ENCODE measurements at regions not wholly inside any gene's neighbourhood (a gene's known extent, or its start where the extent isn't known, plus 50 kb on each side); places are given as distances from the start of the nearest gene placed in this dataset.

- intact Hi-C loops (cut with DNase I, micrococcal nuclease), result no loop called here
- ATAC-seq (ENCODE audit: poor library complexity) (no peak), DNase-seq (no peak)
- CTCF ChIA-PET, result interaction anchor here (1.7 kb wide), 1 partner anchor 12 kb away, joined by 4 read pairs; no protein-coding TSS in a partner anchor
- no peak for TF ChIP-seq CTCF (IDR thresholded peaks at IDR 0.05)
- Histone ChIP-seq H3K27ac (ENCODE audit: low read depth in 1 of 2, low read length in 2 of 2) (no peak overlapping the region), H3K4me1 (ENCODE audit: insufficient read depth, low read length) (peaks cover 4% of the 10 kb centered on the region), H3K4me3 (ENCODE audit: low read length) (no peak overlapping the region), H3K36me3 (ENCODE audit: insufficient read depth, low read length) (no peaks in the 10 kb centered on the region), H3K27me3 (ENCODE audit: control insufficient read depth in 1 of 2, insufficient read depth in 2 of 2, low read length in 2 of 2) (no peaks in the 10 kb centered on the region), H3K9me3 (ENCODE audit: control insufficient read depth in 1 of 2, insufficient read depth in 1 of 2, low read length in 2 of 2) (no peaks in the 10 kb centered on the region)
- no peaks in the 10 kb centered on the region for H3K9me3 Mint-ChIP-seq
- H3K4me3 Mint-ChIP-seq, result no peak overlapping the region
- H3K27me3 Mint-ChIP-seq, result peaks cover 6% of the 10 kb centered on the region
- H3K36me3 Mint-ChIP-seq (ENCODE audit: low read depth), result no peaks in the 10 kb centered on the region
- POLR2A ChIA-PET, result no interaction called here
- peaks cover 9% of the 10 kb centered on the region for H3K4me1 Mint-ChIP-seq (ENCODE audit: low read depth)
- no peak overlapping the region for H3K27ac Mint-ChIP-seq
These were observed 167.9 kb upstream of the CD180 start for GRCh38 chr5:67364381-67364970.

- ChIA-PET CTCF (interaction anchor here (0.5 to 1.7 kb wide), 3 partner anchors 9 to 761 kb away, joined by 3 to 4 read pairs (median 3); no protein-coding TSS in a partner anchor), POLR2A (no interaction called here)
- H3K4me1 Mint-ChIP-seq (ENCODE audit: low read depth), result peaks cover 9% of the 10 kb centered on the region
- no peaks in the 10 kb centered on the region for H3K9me3 Mint-ChIP-seq
- no peak overlapping the region for H3K27ac Mint-ChIP-seq
- H3K27me3 Mint-ChIP-seq, result peaks cover 6% of the 10 kb centered on the region
- H3K4me3 ChIP-seq (ENCODE audit: low read length), result no peak overlapping the region
- H3K36me3 Mint-ChIP-seq (ENCODE audit: low read depth), result no peaks in the 10 kb centered on the region
- no peaks in the 10 kb centered on the region for H3K9me3 ChIP-seq (ENCODE audit: control insufficient read depth in 1 of 2, insufficient read depth in 1 of 2, low read length in 2 of 2)
- ATAC-seq (ENCODE audit: poor library complexity), result no peak
- no peak for TF ChIP-seq CTCF (IDR thresholded peaks at IDR 0.05)
- H3K27me3 ChIP-seq (ENCODE audit: control insufficient read depth in 1 of 2, insufficient read depth in 2 of 2, low read length in 2 of 2), result no peaks in the 10 kb centered on the region
- H3K27ac ChIP-seq (ENCODE audit: low read depth in 1 of 2, low read length in 2 of 2), result no peak overlapping the region
- H3K4me3 Mint-ChIP-seq, result no peak overlapping the region
- no peaks in the 10 kb centered on the region for H3K36me3 ChIP-seq (ENCODE audit: insufficient read depth, low read length)
- H3K4me1 ChIP-seq (ENCODE audit: insufficient read depth, low read length), result peaks cover 4% of the 10 kb centered on the region
- intact Hi-C loops (cut with DNase I, micrococcal nuclease), result no loop called here
- no peak for DNase-seq
These were observed 167.4 kb upstream of the CD180 start for GRCh38 chr5:67363963-67364362.

- ATAC-seq (ENCODE audit: poor library complexity) (no peak), DNase-seq (no peak)
- CTCF ChIA-PET, result interaction anchor here (1.2 to 1.7 kb wide), 2 partner anchors 9 to 11 kb away, joined by 3 to 4 read pairs; no protein-coding TSS in a partner anchor
- Mint-ChIP-seq H3K4me1 (ENCODE audit: low read depth) (peaks cover 9% of the 10 kb centered on the region), H3K36me3 (ENCODE audit: low read depth) (no peaks in the 10 kb centered on the region), H3K4me3 (no peak overlapping the region), H3K27ac (no peak overlapping the region), H3K27me3 (peaks cover 2% of the 10 kb centered on the region), H3K9me3 (no peaks in the 10 kb centered on the region)
- intact Hi-C loops (cut with DNase I, micrococcal nuclease), result no loop called here
- peaks cover 4% of the 10 kb centered on the region for H3K4me1 ChIP-seq (ENCODE audit: insufficient read depth, low read length)
- POLR2A ChIA-PET, result no interaction called here
- no peaks in the 10 kb centered on the region for H3K27me3 ChIP-seq (ENCODE audit: control insufficient read depth in 1 of 2, insufficient read depth in 2 of 2, low read length in 2 of 2)
- no peaks in the 10 kb centered on the region for H3K9me3 ChIP-seq (ENCODE audit: control insufficient read depth in 1 of 2, insufficient read depth in 1 of 2, low read length in 2 of 2)
- no peak overlapping the region for H3K4me3 ChIP-seq (ENCODE audit: low read length)
- no peak for TF ChIP-seq CTCF (IDR thresholded peaks at IDR 0.05)
- H3K36me3 ChIP-seq (ENCODE audit: insufficient read depth, low read length), result no peaks in the 10 kb centered on the region
- no peak overlapping the region for H3K27ac ChIP-seq (ENCODE audit: low read depth in 1 of 2, low read length in 2 of 2)
These were observed 166.6 kb upstream of the CD180 start for GRCh38 chr5:67363180-67363709.

All from CD4-positive, alpha-beta T cell (primary cell).